ENCODE measurements at regions not wholly inside any gene's neighbourhood (a gene's known extent, or its start where the extent isn't known, plus 50 kb on each side); places are given as distances from the start of the nearest gene placed in this dataset.

DNA sequence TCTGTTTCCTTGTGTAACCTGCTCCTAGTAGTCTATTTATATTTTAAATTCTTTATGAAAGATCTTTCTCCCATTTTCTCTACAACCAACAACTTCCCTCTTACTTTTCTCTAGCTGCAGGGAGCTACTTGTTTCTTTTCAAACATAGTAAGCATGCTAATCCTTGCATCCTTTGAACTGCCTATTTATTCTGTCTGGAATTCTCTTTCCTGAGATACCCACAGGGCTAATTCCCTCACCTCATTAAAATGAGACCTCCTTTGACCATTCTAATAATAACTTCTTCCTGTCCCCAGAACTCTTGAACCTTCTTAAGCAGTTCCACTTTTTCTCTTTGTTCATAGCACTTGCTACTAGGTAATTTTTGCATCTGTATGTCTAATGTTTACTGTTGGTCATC lies 620.6 kb upstream of the CDH18 start:
- TF ChIP-seq, protein P1, sequence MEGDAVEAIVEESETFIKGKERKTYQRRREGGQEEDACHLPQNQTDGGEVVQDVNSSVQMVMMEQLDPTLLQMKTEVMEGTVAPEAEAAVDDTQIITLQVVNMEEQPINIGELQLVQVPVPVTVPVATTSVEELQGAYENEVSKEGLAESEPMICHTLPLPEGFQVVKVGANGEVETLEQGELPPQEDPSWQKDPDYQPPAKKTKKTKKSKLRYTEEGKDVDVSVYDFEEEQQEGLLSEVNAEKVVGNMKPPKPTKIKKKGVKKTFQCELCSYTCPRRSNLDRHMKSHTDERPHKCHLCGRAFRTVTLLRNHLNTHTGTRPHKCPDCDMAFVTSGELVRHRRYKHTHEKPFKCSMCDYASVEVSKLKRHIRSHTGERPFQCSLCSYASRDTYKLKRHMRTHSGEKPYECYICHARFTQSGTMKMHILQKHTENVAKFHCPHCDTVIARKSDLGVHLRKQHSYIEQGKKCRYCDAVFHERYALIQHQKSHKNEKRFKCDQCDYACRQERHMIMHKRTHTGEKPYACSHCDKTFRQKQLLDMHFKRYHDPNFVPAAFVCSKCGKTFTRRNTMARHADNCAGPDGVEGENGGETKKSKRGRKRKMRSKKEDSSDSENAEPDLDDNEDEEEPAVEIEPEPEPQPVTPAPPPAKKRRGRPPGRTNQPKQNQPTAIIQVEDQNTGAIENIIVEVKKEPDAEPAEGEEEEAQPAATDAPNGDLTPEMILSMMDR (conservative IDR thresholded peaks at IDR 0.05) = no peak
- no peak for TF ChIP-seq ZFX (IDR thresholded peaks at IDR 0.05)
- H3K27ac ChIP-seq = no peak overlapping the region

DNA sequence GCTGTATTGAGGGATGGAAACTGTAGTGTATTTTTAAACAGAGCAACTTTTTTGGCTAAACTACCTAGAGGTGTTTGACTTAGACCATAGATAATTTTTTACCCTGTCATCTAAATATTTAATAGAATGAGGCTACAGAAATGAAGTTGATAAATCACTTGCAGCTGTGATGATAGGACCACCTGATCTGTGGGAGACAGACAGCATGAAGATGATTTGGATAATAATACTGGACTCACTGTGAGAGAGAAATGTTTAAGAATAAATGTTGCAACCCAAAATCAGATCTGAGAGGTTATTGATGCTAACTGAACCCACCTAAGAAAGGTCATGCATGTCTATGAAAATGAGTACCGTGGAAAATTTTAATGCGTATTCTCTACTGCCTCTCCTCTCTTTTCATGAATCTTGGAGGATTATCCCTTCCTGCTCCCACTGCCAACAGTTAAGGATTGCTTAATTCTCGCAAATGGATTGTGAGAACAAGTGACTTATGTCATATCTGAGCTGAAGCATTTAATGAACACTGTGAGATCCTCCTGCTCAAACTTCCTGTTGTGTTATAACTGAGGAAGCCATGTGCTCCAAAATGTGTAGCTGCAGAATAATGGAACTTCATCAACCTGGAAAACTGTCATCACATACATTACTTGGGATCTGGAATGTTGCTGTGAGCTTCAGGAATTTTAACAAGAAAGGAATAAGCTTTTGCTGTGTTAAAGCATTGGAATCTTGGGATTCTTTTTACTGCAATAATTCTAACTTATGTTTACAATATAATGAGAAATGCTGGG lies 617.9 kb upstream of the CDH18 start:
- TF ChIP-seq ZFX (IDR thresholded peaks at IDR 0.05) = no peak
- TF ChIP-seq, protein P1 (conservative IDR thresholded peaks at IDR 0.05) = no peak
- no peak overlapping the region for H3K27ac ChIP-seq

DNA sequence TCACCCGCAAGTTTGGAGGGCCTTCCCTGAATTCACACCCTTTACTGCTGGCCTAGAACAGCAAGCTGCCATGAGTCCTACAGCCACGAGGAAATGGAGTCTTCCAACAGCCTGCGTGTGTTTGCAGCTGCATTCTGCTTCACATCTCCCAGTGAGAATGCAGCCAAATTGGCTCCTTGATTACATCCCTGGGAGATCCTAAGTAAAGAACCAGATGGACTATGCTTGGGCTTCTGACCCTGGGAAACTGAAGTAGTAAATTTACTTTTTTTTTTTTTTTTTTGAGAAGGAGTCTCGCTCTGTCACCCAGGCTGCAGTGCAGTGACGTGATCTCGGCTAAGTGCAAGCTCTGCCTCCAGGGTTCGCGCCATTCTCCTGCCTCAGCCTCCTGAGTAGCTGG lies 617.0 kb upstream of the CDH18 start:
- TF ChIP-seq, protein P1 (conservative IDR thresholded peaks at IDR 0.05) = no peak
- TF ChIP-seq ZFX (IDR thresholded peaks at IDR 0.05) = no peak
- H3K27ac ChIP-seq = no peak overlapping the region

DNA sequence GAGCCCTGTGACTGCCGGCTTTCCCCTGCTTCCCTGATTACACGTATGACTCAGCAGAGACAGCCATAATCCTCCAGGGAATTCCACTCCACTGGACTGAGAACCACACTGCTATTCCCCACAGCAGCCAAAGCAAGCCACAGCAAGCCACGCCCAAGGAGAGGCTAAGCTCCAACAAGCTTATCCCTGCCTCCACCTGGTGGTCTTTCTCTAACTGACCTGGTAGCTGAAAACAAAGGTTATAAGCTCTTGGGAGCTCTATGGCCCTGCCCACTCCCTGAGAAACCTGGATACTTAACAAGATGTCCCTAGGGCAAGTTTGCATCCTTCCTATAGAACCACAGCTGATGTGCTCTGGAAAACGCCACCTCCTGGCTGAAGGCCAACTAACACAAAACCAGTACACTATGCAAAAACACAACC lies 613.7 kb upstream of the CDH18 start:
- no peak overlapping the region for H3K27ac ChIP-seq
- no peak for TF ChIP-seq ZFX (IDR thresholded peaks at IDR 0.05)
- TF ChIP-seq, protein P1 (conservative IDR thresholded peaks at IDR 0.05) = no peak

DNA sequence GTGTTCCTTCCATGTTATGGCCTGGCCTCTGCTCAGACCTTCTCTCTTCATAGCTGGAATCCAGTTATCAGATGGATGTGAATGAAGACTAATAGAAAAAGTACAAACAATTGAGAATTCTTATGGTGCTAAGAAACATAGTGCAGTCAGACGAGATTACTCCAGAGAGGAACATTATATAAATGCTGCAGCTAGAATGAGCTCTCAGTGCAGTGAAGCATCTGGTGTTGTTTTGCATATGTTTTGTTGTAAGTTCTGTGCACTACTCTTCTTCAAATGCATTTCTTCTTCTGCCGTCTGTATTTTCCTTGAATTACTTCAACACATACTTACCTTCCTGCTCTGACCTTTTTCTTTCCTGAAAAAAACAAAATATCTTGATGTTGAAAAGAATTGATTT lies 602.4 kb upstream of the CDH18 start:
- H3K27ac ChIP-seq = no peak overlapping the region
- TF ChIP-seq ZFX (IDR thresholded peaks at IDR 0.05) = no peak

DNA sequence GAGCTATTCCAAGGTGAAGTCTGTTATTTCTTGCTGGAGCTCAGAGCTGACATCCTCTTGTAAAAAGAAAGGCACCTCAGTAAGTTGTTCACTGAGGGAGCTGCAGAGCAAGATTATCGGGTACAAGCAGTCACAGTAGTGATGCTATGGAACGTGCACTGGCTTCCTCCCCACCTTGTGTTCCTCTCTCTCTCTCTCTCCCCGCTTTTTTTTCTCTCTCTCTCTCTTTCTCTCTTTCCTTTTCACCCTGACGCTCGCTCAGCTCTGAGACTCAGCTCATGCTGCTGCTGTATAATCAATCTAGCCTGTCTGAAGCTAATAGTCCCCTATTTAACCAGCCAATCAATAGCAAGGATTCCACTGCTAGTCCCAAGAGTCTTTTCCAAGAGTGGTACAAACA lies 587.6 kb upstream of the CDH18 start:
- no peak overlapping the region for H3K27ac ChIP-seq
- TF ChIP-seq, protein P1 (conservative IDR thresholded peaks at IDR 0.05) = no peak
- TF ChIP-seq ZFX (IDR thresholded peaks at IDR 0.05) = no peak

DNA sequence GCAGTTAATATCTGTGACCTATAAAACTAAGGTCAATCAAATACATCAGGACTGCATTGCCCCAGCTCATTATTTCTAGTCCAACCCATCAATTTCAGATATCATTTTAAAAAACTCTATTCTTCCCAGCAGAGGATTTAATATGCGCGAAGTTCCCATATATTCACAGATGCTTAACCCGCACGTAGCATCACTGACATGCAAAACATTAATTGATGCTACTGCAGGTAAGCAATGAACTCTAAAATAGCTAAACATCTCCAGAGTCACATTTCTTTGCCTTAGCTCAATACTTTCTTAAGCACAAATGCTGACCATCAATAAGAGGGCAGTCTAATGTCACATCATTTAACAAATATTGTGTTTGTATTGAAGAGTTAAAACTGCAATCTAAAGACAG lies 586.6 kb upstream of the CDH18 start:
- H3K27ac ChIP-seq = no peak overlapping the region
- TF ChIP-seq, protein P1 (conservative IDR thresholded peaks at IDR 0.05) = no peak
- no peak for TF ChIP-seq ZFX (IDR thresholded peaks at IDR 0.05)

DNA sequence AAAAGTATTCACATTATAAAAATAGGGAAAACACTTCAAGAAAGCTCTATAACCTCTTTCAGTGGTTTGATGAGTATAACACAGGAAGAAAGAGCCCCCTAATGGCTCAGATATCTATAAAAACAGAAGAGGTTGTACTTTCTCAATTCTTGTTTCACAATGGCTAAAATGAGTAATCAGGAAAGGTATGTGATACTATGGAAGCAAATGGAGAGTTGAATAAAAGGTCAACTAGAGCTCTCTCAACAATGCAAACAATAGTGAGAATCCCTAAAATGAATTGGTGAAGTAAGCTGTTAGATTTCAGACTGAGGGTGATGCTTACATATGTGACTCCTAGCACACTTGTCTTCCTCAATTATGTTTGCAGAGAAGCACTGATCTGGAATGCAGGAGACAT lies 584.6 kb upstream of the CDH18 start:
- TF ChIP-seq, protein P1 (conservative IDR thresholded peaks at IDR 0.05) = peak; percentile 22
- TF ChIP-seq ZFX (IDR thresholded peaks at IDR 0.05) = no peak
- no peak overlapping the region for H3K27ac ChIP-seq
